Colonic mucosa (tissue), 4 donors: ENCODE measurements at regions not wholly inside any gene's neighbourhood (a gene's known extent, or its start where the extent isn't known, plus 50 kb on each side); places are given as distances from the start of the nearest gene placed in this dataset.

ENCODE experiments used
- DNase-seq: peaks from one replicate; pipeline ENCODE4 v3.0.0-alpha.2; 2020
- H3K27ac ChIP-seq: fragments of 200-600 bp; one replicate; pipeline ENCODE4 v1.8.0; 2021
- H3K27me3 ChIP-seq: fragments of 200-600 bp; one replicate; pipeline ENCODE4 v1.8.0; 2021
- H3K36me3 ChIP-seq: fragments of 200-600 bp; one replicate; pipeline ENCODE4 v1.8.0; 2021
- H3K4me1 ChIP-seq: fragments of 200-600 bp; one replicate; pipeline ENCODE4 v1.8.0; 2021; ENCODE audit warnings: mild to moderate bottlenecking
- H3K4me3 ChIP-seq: fragments of 200-600 bp; one replicate; pipeline ENCODE4 v1.8.0; 2021
- H3K9ac ChIP-seq, 2 donors: one replicate each; pipeline ENCODE4 v1.7.0; 2013; ENCODE audit warnings: control low read depth in 2 of 2, low read depth in 2 of 2, low read length in 2 of 2
- H3K9me3 ChIP-seq: fragments of 200-600 bp; one replicate; pipeline ENCODE4 v1.8.0; 2021
- CTCF ChIP-seq: fragments of 200-600 bp; IDR thresholded peaks from one replicate; pipeline ENCODE4 v1.8.0; 2022; ENCODE audit warnings: antibody characterized with exemption, mild to moderate bottlenecking
- intact Hi-C: fragments of 100-400 bp; cut with DNase I; formaldehyde crosslinking; loops from one replicate; pipeline ENCODE4 v1.14.1; 2022
- donor health status: healthy.
- donor health status: DM: no; HTN: no; CAD: no.
- donor health status: DM: no; HTN: no; CAD: no.

- Histone ChIP-seq H3K4me1 (no peaks in the 10 kb centered on the region), H3K27ac (no peak overlapping the region), H3K9ac (no peak overlapping the region), H3K36me3 (no peaks in the 10 kb centered on the region), H3K9me3 (no peaks in the 10 kb centered on the region), H3K4me3 (no peak overlapping the region), H3K27me3 (no peaks in the 10 kb centered on the region)
- intact Hi-C loops: no loop called here
- no peak for DNase-seq
- TF ChIP-seq CTCF: no peak
Measured at GRCh38 chr14:58875613-58876012, 237.9 kb downstream of the DACT1 start.

GRCh38 chr14:58876608-58877007 is 238.8 kb downstream of the DACT1 start:
- H3K36me3 ChIP-seq: no peaks in the 10 kb centered on the region
- H3K27me3 ChIP-seq: no peaks in the 10 kb centered on the region
- no peak overlapping the region for H3K9ac ChIP-seq
- no peak overlapping the region for H3K4me3 ChIP-seq
- intact Hi-C loops: no loop called here
- DNase-seq: no peak
- H3K9me3 ChIP-seq: no peaks in the 10 kb centered on the region
- no peak overlapping the region for H3K27ac ChIP-seq
- no peak for TF ChIP-seq CTCF
- no peaks in the 10 kb centered on the region for H3K4me1 ChIP-seq

GRCh38 chr14:58878439-58879139 is 240.8 kb downstream of the DACT1 start:
- Histone ChIP-seq H3K9me3 (no peaks in the 10 kb centered on the region), H3K4me3 (no peak overlapping the region), H3K36me3 (no peaks in the 10 kb centered on the region), H3K9ac (no peak overlapping the region), H3K4me1 (no peaks in the 10 kb centered on the region), H3K27ac (no peak overlapping the region), H3K27me3 (no peaks in the 10 kb centered on the region)
- intact Hi-C loops: no loop called here
- DNase-seq: no peak
- TF ChIP-seq CTCF: no peak

DNA sequence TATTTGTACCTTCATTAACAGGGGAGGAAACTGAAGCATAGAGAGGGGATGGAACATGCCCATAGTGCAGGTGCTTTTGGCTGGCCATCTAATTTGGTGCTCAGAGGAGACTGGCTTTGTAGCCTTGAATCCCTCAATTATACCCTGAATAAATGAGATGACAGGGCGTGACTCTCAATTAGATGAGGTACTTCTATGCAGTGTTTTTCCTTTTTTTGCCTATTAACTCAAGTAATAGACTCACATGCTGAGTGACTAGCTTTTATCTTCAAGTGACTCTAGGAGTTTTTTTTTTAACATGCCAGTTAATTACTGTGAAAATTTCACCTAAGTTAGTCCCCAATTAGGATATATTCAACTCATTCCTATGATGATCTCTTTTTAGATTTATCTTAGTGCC is 243.7 kb downstream of the DACT1 start:
- Histone ChIP-seq H3K36me3 (no peaks in the 10 kb centered on the region), H3K9ac (no peak overlapping the region), H3K9me3 (no peaks in the 10 kb centered on the region), H3K4me3 (no peak overlapping the region), H3K27ac (no peak overlapping the region), H3K4me1 (no peaks in the 10 kb centered on the region), H3K27me3 (no peaks in the 10 kb centered on the region)
- intact Hi-C loops: no loop called here
- no peak for TF ChIP-seq CTCF
- no peak for DNase-seq

- TF ChIP-seq CTCF: no peak
- no peak for DNase-seq
- intact Hi-C loops: no loop called here
Measured at GRCh38 chr14:58882577-58883018, 244.8 kb downstream of the DACT1 start.

More at GRCh38 chr14:58882577-58883018, 244.8 kb downstream of the DACT1 start:
- Histone ChIP-seq H3K9ac (no peak overlapping the region), H3K36me3 (no peaks in the 10 kb centered on the region), H3K9me3 (no peaks in the 10 kb centered on the region), H3K27ac (no peak overlapping the region), H3K4me1 (no peaks in the 10 kb centered on the region), H3K4me3 (no peak overlapping the region), H3K27me3 (no peaks in the 10 kb centered on the region)
